HG03378 (cell line): ENCODE measurements at regions not wholly inside any gene's neighbourhood (a gene's known extent, or its start where the extent isn't known, plus 50 kb on each side); places are given as distances from the start of the nearest gene placed in this dataset.

Experiments used
- ATAC-seq: cut with Tn5 transposase; IDR thresholded peaks from one replicate; pipeline ENCODE4 v1.9.1; 2021; ENCODE audit warnings: mild to moderate bottlenecking, moderate library complexity; ENCODE audit not compliant: unreplicated experiment

DNA sequence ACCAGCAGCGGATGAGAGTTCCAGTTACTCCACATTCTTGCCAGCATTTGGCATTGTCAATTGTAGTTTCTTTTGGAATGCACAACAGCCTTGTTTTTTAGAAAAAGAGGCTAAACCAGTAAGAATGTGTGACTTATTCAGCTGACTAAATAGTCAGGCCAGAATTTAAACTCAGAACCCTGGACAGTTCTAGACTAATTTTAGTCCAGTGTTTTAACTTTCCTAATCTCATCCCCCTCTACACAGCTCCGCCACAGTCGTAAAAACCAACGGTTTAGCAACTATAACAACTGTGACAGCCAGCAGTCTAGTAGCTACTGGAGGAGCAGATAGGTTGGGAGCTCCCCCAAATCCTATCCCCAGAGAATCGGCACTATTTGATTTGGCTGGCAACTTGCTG is 103.7 kb downstream of the FOXD1 start:
- ATAC-seq = no peak

DNA sequence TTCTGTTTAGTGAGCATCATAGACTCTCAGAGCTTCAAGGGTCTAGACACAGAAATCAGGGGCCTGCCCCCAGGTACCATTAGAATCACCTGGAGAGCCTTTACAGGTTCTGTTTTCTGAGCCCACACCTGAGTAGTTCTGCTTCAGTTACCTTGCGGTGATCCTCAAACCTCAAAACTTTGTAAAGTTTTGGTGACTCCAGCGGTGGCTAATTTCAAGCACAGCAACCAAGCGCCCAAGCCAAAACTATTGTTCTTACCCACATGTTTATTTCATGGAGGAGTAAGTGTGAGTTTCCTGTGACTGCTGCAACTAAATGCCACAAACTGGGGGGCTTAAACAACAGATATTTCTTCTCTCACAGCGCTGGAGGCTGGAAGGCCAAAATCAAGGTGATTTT is 108.9 kb downstream of the FOXD1 start:
- no peak for ATAC-seq

DNA sequence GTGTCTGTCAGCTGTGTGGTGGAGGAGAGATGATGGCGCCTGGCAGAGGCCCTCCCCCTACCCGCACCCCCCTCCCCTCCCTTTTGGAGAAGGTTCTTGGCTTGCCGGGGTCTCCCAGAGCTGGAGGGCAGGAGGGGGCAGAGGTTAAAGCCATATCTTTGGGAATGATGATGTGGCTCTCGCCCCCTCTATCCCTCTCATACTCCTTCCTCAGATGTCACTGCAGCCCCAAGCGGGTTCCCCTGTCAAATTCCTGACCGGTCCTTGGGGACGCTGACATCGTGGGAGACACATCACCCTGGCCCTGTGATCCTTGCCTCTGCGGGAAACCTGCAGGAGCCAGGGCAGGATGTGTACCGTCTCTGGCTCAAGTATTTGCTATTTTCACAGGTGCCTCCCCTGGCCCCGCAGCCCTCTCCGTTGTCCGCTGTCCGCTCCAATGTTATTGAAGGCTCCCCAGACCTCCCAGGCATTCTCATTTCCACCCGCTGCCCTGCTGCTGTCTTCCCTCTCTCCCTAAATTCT is 109.5 kb downstream of the FOXD1 start:
- ATAC-seq = no peak

DNA sequence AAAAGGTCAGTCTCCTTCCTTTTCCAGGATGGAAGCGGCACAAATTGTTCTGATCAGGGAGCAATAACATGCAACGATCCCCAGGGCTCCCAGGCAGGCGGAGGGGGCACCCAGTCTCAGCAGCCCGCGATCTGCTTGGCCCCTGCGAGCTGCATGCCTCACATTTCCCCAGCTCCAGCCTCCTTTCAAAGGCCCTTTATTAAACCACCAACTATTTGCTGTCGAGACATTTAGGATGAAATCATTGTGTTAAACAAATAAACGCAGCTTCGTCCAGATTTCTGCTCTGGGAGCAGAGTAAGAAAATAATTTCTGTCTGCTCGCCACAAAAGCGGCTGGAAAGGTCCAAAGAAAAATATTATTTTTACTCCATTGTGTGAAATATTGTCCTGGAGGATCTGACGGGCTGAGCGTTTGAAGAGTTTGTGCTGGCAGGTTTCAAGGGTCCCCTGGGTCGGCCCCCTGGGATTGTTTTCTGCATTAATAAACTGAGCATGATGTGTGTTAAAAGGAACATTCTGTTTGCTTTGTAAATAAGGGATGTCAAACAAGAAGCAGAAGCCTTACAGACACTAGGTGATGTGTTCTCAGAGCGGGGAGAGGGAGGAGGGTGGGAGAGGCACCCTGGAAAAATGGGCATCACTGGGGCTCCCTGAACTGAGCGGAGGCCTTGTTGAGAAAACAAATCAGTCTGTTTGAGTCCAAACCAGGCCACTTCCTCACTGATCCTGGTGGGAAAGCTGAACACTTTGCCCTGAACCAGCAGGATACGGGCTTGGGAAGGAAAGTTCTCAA is 110.1 kb downstream of the FOXD1 start:
- no peak for ATAC-seq

DNA sequence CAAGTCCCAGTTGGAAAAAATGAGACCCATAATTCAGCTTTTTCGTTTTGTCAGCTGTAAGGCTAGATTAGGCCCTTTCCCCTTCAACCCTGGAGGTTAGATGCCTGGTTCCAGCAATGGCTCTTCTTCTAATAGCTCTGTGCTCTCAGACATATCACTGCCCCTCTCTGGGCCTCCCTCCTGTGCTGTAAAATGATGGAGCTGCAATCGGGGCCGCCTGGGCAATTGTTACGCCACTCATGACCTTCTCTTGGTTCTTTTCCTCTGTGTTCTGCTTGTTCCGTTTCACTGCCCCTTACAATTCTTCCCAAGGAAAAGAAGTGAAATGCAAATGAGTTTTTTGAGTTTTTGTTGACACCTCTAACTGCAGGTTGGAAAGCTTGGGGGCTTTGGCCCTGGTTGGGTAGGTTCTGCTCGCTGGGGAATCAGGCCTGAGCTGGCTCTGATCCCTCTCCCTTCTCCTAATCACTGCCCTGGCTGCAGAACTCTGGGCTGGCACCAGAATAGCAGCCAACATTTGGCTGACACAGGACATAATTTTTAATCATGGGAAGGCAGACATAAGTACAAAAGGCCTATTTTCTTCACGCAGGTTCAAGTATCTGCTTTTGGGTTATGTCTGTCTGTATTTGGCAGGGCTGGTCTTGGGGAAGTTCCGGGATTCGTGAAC is 110.9 kb downstream of the FOXD1 start:
- no peak for ATAC-seq

DNA sequence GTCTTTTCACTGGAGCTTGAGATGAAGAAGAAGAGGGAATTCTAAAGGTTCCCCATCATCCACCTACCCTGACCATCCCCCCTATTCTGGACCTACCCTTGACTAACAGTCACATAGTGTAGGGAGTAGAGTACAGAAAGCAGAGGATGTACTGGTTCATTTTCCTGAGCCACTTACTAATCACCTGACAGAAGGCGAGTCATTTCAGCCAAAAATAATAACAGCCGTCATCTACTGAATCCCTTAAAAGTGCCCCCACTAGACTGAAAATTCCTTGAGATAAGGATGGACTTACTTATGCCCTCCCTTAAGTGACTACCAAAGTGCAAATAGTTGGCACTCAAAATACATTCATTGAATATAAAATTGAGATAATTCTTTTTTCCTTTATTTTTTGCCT is 112.2 kb downstream of the FOXD1 start:
- no peak for ATAC-seq

DNA sequence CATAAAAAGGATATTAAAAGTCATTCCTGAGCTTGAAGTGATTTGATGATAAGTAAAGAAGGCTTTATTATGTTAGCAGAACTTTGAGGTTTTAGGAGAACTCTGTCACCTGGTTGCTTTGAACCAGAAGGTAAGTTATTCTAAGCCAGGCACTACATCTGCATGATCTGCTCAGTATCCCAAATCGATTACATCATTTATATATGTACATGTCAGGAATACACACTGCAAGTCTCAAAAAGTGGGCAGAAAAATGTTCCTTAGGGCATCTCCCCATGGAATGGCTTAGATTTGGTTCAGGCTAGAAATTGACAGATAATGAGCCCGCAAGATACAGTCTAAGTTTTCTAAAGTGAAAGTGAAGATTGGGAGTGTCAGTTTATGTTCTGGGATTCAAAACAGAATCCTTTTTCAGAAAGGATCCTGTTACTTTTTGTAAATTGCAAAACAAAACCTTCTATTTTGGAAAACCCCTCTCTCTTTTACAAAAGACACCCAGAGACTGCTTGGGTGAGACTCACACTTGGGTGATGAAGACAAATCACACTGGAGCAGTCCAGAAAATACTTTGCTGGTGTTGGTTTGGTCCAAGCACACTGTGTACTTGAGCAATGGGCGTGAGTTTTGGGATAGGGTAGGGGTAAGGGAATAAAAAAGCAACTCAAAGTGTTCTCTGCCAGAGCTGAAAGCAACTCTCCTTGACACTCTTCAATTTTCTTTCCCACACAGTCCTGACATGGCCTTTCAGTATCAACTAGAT is 114.5 kb downstream of the FOXD1 start:
- ATAC-seq = no peak

DNA sequence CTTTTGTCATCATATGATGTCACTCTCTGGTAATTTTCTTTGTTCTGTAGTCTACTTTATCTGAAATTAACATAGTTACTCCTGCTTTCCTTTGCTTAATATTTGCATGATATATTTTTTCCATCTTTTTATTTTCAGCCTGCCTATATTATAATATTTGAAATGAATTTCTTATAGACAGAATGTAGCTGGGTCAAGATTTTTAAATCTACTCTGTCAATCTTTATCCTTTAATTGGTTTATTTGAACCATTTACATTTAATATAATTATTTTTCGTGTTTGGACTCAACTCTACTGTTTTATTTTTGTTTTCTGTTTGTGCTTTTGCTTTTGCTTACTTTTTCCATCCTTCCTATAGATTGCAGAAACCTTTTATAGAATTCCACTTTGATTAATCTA is 118.0 kb downstream of the FOXD1 start:
- ATAC-seq = no peak

DNA sequence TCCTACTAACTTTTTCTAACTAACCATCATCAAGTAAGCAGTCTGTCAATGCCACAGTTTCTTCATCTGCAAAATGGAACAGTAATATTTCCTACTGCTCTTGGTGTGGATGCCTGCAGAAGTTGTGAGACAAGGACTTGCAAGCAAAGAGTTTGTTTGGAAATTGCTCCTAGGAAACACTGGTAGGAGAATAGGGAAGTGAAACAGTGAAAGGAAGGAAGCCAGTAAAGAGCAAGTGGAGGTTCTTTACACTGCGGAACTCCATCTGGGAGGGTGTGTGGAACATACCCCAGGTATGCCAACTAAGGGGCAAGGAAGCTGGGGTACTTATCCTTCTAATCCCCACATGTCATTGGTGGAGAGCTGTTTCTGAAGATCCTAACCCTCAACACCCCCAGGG is 119.9 kb downstream of the FOXD1 start:
- no peak for ATAC-seq

DNA sequence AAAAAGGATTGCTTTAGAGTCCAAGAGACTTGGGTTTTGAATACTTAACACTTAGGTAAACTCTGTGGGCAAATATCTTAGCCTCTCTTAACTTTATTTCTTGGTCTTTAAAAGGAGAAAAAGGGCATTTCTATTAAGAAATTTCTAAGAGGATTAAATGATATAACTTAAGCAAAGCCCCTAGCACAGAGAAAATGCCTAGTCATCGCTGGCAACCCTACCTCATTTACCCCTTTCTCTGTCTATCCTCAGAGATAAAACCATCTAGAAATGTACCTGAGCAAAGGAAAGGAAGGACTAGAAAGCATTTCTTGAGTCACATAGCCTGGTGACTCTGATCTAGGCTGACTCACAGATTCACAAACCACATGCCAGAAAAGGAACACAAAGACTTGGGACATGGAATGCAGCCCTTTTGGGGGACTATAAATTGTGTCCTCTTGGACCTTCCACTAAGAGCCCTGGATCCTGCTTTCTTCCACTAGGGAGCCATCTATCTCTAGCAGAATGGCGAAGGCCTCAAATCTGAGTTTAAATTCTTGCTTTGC is 120.6 kb downstream of the FOXD1 start:
- no peak for ATAC-seq

DNA sequence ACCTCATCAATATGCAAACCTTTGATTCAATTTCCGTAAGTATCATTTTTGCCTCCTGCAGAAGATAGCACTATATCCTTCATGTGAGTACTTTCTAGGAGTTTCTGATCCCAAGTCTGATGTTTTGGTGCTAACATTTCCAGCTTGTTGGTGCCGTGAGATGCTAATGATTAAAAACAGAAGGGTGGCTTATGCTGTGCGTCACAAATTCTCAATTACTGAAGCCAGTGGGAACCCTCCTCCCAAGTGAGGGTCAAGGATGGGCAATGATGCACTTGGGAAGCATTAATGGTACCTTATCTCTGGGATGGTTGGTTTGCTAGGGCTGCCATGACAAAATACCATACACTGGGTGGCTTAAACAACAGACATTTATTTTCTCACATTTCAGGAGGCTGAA is 123.0 kb downstream of the FOXD1 start:
- no peak for ATAC-seq

DNA sequence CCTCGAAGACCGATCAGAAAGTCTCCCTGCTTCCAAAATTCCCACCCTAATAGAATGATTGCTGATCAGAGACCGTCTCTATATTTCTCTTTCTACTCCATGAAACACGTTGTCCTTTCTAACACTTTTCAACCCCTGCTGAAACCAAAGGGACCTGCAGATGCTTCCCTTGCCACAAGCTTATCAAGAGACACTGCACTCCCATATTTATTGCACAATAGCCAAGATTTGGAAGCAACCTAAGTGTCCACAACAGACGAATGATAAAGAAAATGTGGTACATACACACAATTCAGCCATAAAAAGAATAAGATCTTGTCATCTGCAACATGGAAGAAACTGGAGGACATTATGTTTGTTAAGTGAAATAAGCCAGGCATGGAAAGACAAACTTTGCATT is 125.1 kb downstream of the FOXD1 start:
- ATAC-seq = no peak

DNA sequence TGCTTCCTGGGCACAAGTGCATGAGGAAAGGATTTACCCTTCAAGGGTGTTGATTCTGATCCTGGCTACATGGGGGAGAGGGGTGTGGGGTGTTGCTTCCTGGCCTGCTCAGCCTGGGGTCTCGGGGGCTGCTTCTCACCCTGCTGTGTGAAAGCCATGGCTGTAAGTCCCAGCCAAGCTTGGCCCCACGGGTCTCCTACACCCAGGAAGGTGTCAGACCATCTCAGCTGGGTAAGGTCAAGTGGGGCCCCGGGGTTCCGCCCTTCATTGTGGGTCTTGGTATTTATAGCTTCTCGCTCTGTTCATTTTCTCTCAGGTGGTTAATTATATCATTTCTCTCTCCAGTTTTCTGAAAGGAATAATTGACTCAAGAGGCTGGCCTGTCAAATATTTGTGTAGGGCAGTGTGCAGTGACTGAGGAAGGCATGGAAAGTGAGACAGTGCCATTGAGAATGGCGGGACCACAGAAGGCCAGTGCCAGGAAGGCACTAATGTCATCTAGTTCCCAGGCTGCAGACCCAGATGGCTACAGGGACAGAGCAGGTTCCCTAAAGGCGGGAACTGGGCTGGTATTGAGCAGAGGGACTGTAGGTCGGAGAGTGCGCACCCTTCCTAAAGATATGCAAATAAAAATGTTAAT is 126.0 kb downstream of the FOXD1 start:
- no peak for ATAC-seq

DNA sequence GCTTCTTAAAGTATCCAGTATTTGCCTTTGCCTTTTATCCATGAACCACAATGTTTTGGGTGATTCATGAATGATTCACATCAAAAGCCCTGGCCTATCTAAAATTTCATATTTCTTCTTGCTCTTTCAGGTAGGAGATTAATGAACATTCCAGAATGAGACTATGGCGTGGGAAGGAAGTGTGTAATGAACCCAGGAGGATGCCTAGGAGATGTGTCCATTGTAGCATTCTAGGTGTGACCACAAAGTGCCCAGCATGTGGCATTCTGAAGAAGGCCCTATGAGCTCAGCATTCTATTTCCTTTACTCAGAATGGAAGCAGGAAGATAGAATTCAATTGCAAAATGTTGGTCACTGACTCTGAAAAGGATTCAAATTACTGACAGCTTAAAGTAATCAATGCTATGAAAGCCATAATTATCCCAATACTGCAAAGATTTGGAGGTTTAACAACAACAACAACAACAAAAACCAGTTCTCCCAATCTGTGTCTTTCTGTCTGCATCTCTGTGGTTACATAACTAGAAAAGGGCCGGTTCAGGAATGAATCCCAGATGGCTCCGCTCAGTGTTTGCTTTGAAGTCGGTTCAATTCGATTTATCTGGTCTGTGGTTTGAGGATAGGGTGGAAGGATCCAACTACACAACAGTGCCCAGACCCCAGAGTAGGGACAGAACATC is 126.7 kb downstream of the FOXD1 start:
- ATAC-seq = no peak

DNA sequence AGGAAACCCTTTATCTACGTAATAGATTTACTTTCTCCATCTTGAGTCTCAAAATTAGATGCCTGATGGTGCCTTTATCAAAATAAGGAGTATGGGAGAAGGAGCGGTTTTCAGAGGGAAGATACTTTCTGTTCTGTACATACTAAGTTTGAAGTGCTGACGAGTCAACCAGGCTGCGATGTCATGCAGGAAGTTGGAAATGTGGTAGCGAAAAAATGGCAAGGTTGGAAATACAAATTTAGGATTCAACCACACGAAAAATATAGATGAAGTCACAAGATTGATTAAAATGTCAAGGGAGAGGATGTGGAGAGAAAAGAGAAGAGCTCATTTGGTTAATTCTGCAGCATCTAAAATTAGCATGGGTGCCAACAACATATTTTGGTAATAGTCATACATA is 129.5 kb downstream of the FOXD1 start:
- ATAC-seq = no peak

DNA sequence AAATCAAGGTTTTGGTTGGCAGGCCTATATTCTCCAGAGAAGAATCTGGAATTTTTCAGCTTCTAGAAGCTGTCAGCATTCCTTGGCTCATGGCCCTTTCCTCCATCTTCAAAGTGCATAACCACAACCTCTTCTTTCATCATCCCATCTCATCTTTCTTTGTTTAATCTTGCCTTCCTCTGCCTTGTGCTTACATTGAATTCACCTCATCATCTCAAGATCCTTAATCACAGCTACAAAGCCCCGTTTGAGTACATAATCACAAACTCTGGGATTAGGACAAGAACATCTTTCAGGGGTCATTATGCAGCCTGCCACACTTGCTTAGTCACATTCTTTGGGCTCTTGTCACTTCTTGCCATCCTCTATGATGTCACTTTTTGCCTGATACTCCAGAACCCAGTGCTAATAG is 130.3 kb downstream of the FOXD1 start:
- no peak for ATAC-seq

DNA sequence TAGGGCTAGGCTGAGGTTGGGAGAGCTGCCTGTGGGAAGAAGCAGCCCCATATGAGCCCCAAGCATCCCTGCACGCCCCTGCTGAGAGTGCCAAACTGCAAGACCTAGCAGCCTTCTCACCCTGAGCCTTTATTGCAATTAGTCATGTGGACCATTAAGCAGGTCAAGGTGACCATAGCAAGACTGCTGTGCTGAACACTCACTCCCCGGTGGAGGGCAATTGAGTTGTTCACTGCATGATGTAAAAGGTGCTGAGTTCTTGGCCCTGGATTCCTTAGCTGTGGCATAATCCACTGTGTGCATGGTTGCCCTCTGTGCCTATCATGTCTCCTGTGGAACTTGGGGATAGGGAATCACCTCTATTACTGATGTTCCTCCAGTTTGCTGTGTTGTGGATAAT is 131.1 kb downstream of the FOXD1 start:
- no peak for ATAC-seq

DNA sequence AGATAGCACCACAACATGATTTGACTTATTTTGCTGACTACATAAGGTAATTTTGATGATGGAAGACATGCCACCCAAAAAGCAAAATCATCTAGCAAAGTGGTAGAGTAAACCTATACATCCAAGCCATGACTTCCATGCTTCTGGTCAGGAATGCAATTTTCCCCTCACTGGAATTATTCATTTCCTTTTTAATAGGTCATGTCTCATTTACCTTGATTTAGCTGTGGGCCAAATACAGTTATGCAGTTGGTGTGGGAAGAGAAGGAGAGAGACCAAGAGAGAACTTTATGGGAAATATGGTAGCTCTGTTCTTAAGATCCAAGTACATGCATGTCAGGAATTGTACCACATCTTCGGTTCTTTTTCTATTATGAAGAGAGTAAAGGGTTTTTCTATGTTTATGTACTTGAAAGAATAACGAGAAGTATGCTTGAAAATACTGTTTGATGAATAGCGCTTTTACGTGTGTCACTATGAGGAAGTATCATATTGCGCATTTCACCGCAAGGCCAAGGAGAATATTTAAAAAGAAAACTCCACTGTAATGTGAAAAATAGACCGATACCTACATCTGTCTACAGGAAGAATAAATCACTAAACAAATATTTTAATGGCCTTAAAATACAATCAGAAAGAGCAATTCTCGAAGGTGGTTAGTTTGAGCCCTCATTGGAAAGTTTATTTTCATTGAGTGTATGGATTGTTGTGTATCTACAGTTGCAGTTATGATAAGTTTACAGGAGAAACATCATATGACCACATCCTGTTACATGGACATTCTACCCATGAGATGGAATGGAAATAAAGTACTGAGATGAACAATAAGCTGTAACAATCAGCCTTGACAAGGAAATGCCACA is 134.0 kb downstream of the FOXD1 start:
- no peak for ATAC-seq

DNA sequence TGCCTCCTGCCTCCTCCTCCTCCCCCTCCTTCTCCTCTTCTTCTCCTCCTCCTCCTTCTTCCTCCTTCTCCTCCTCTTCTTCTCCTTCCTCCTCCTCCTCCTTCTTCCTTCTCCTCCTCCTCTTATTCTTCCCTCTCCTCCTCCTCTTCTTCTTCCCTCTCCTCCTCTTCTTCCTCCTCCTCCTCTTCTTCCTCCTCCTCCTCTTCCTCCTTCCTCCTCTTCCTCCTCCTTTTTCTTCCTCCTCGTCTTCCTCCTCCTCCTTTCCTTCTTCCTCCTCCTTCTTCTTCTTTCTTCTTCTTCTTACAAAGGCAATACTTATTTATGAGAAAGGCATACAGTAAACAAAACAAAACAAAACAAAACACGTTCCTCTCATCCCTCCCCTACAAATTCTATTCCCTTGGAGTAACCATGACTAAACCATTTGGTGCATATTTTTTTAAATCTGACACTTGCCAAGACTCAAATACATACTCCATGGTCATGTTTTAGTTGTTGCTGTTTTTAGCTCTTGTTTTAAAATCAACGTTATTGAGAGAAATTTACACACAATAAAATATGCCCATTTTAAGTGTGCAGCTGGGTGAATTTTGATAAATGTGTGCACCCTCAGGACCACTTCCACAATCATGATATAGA is 135.6 kb downstream of the FOXD1 start:
- ATAC-seq = no peak
